ENCODE measurements at regions not wholly inside any gene's neighbourhood (a gene's known extent, or its start where the extent isn't known, plus 50 kb on each side); places are given as distances from the start of the nearest gene placed in this dataset.

DNA sequence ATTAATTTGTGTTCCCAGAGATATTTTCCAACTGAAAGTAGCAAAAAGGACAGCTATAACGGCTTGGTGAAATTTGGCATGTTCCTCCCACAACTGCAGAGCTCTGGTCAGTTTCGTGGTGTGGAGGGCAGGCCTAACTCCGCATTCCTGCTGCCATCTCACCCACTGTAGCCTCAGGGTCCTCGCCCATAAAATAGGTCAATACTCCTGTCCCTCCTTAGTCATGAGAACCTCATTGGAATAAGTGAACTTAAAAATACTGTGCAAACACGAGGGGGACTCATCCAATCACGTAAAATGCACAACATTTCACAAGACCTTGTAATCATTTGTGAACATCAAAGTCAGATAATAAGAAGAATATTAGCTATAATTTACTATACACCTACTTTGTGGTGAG is 143.5 kb upstream of the NCKAP5 start:
- Histone ChIP-seq H3K36me3 (no peaks in the 10 kb centered on the region), H3K27ac (no peak overlapping the region)
- intact Hi-C loops (cut with DNase I), result no loop called here

DNA sequence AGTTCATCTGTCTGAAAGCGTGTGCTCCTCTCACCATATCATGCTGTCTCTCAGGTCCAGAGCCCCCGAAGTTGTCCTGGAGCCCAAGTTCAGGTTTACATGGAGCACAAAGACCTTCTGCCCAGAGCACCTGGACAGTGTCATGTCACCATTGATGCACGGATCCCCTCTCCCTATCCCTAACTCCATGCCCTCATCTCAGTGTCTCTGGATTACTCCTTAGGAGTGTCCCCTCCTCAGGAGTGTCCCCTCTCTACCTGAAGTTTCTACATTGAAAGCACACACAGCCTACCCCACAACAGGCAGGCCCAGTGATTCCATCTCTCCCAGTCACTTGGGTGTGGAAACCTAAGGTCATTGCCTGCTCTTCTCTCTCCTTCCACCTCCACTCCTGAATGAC is 144.1 kb upstream of the NCKAP5 start:
- DNase-seq (ENCODE audit: low spot score in 2 of 2), result no peak
- Histone ChIP-seq H3K27ac (no peak overlapping the region), H3K27me3 (no peaks in the 10 kb centered on the region), H3K36me3 (no peaks in the 10 kb centered on the region), H3K4me1 (no peaks in the 10 kb centered on the region), H3K4me3 (no peak overlapping the region), H3K9me3 (no peaks in the 10 kb centered on the region)
- TF ChIP-seq CTCF (IDR thresholded peaks at IDR 0.05), result no peak
- intact Hi-C loops (cut with DNase I), result no loop called here

More for the DNA sequence above, 143.5 kb upstream of the NCKAP5 start:
- Histone ChIP-seq H3K9me3 (no peaks in the 10 kb centered on the region), H3K4me1 (no peaks in the 10 kb centered on the region), H3K27me3 (no peaks in the 10 kb centered on the region), H3K4me3 (no peak overlapping the region)
- DNase-seq (ENCODE audit: low spot score in 2 of 2), result no peak
- TF ChIP-seq CTCF (IDR thresholded peaks at IDR 0.05), result no peak

DNA sequence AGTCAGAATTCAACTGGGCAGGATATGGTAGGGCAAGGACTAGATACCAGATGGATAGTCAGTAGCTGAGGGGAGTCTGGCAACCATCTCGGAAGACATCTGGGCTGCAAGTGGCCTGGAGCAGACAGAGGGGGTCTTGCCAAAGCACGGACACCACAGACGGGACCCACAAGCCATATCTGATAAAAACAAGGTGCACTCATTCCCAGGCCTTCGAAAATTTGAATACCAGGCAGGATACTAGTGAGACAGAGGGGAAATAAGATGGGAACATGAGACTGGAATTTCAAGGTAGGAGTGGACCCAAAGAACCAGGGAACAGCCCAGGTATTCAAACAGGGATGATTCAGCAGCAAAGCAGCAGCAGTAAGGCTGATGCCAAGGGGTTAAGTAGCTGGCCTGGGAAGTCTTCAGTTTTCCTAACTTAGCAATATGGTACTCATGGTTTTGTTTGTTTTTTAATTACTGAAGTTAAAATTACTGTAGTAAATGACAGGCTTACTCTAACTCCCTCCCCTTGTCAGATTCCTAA is 144.9 kb upstream of the NCKAP5 start:
- DNase-seq (ENCODE audit: low spot score in 2 of 2), result no peak
- no peak for TF ChIP-seq CTCF (IDR thresholded peaks at IDR 0.05)
- no peak overlapping the region for H3K27ac ChIP-seq

GRCh38 chr2:133716166-133716565 is 147.9 kb upstream of the NCKAP5 start:
- no peaks in the 10 kb centered on the region for H3K27me3 ChIP-seq
- no peaks in the 10 kb centered on the region for H3K36me3 ChIP-seq
- H3K4me3 ChIP-seq, result no peak overlapping the region
- H3K27ac ChIP-seq, result no peak overlapping the region
- intact Hi-C loops (cut with DNase I), result no loop called here
- H3K9me3 ChIP-seq, result no peaks in the 10 kb centered on the region
- no peak for TF ChIP-seq CTCF (IDR thresholded peaks at IDR 0.05)
- H3K4me1 ChIP-seq, result no peaks in the 10 kb centered on the region
- DNase-seq (ENCODE audit: low spot score in 2 of 2), result no peak

More for the DNA sequence above, 144.9 kb upstream of the NCKAP5 start:
- Histone ChIP-seq H3K27me3 (no peaks in the 10 kb centered on the region), H3K9me3 (no peaks in the 10 kb centered on the region), H3K4me3 (no peak overlapping the region), H3K4me1 (no peaks in the 10 kb centered on the region), H3K36me3 (no peaks in the 10 kb centered on the region)
- intact Hi-C loops (cut with DNase I), result no loop called here

GRCh38 chr2:133717497-133717896 is 149.2 kb upstream of the NCKAP5 start:
- no peaks in the 10 kb centered on the region for H3K36me3 ChIP-seq
- H3K9me3 ChIP-seq, result no peaks in the 10 kb centered on the region
- H3K4me3 ChIP-seq, result no peak overlapping the region
- intact Hi-C loops (cut with DNase I), result no loop called here
- DNase-seq (ENCODE audit: low spot score in 2 of 2), result no peak
- TF ChIP-seq CTCF (IDR thresholded peaks at IDR 0.05), result no peak
- no peaks in the 10 kb centered on the region for H3K27me3 ChIP-seq
- H3K4me1 ChIP-seq, result no peaks in the 10 kb centered on the region
- no peak overlapping the region for H3K27ac ChIP-seq

DNA sequence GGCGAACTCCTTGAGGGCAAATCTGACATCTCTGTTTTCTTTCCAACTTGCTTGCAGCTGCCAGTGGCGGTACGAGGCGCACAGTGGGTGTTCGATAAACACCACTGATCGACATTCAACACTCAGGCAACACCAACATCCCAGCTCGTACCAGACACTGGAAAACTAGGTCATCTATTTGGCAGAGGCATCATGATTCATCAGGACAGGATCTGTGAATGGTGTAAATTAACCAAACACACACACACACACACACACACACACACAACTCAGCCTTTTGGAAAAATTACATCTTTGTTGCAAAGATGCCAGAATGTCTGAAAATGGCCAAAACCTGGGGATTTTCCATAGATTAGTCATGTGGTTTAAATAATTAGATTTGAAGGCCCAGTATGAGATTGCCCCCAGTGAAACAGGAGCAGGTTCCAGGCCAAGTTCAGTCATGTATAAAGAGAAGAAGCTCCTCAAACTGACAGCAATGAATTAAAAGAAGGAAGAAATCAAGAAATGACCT is 150.5 kb upstream of the NCKAP5 start:
- no peaks in the 10 kb centered on the region for H3K4me1 ChIP-seq
- no peak overlapping the region for H3K27ac ChIP-seq
- DNase-seq (ENCODE audit: low spot score in 2 of 2), result no peak
- no peak for TF ChIP-seq CTCF (IDR thresholded peaks at IDR 0.05)
- H3K27me3 ChIP-seq, result no peaks in the 10 kb centered on the region
- no peaks in the 10 kb centered on the region for H3K36me3 ChIP-seq
- no peak overlapping the region for H3K4me3 ChIP-seq
- H3K9me3 ChIP-seq, result no peaks in the 10 kb centered on the region
- intact Hi-C loops (cut with DNase I), result no loop called here
